HepG2 (cell line): ENCODE measurements at regions not wholly inside any gene's neighbourhood (a gene's known extent, or its start where the extent isn't known, plus 50 kb on each side); places are given as distances from the start of the nearest gene placed in this dataset.

Experiments used
- ATAC-seq: fragments of 200-7000 bp; cut with Tn5 transposase; 3 replicates; pipeline ENCODE4 v1.9.1; 2020; ENCODE audit warnings: mild to moderate bottlenecking, moderate library complexity
- BruUV-seq: library from RNA; stranded (reverse); fragments of 400-500 nt; replicated peaks from 2 replicates; lab custom pipeline; 2021; lab: Mats Ljungman, UMichigan
- CTCF ChIA-PET: fragments of 300-600 bp; formaldehyde crosslinking; extraction: SDS; loops from one replicate; lab custom pipeline; 2021; ENCODE audit warnings: low total read pairs, inconsistent platforms, low intra/inter-chr PET ratio; lab: Yijun Ruan, JAX
- POLR2A ChIA-PET: fragments of 350-600 bp; sonication (Branson Sonifier 250); formaldehyde crosslinking; loops from one replicate; lab custom pipeline; 2020; ENCODE audit warnings: antibody characterized with exemption, inconsistent platforms; lab: Yijun Ruan, JAX
- DNase-seq: peaks from one replicate; pipeline ENCODE4 v3.0.0-alpha.2; 2015; ENCODE audit warnings: low spot score
- FAIRE-seq: peaks from 3 replicates; lab custom pipeline; 2011; peaks lifted over from hg19 to GRCh38; lab: Jason Lieb, UNC
- H2AFZ ChIP-seq: one replicate; pipeline ENCODE4 v1.6.1; 2011; ENCODE audit warnings: low read length, inconsistent platforms
- H3K27ac ChIP-seq: fragments of 300-600 bp; 3 replicates; pipeline ENCODE4 v1.8.0; 2011; ENCODE audit warnings: mixed run types, mild to moderate bottlenecking, mixed read lengths, low read length, inconsistent platforms; ENCODE audit not compliant: insufficient read depth; ENCODE audit errors: extremely low read length
- H3K27me3 ChIP-seq, 2 experiments: fragments of 200-600 bp in 1 of 2; 2 replicates in 1 of 2; 3 replicates in 1 of 2; pipeline versions ENCODE4 v1.6.0 to v1.8.0; 2011; ENCODE audit warnings: low read length in 2 of 2, mild to moderate bottlenecking in 2 of 2, moderate library complexity in 2 of 2, inconsistent platforms in 1 of 2; ENCODE audit not compliant: insufficient read depth in 2 of 2, control insufficient read depth in 1 of 2
- H3K36me3 ChIP-seq, 2 experiments: fragments of 200-600 bp in 1 of 2; replicated peaks in 1 of 2; 2 replicates in 1 of 2; 3 replicates in 1 of 2; pipeline versions ENCODE4 v1.5.1 to v1.8.0; 2011; ENCODE audit warnings: low read length in 2 of 2, inconsistent platforms in 1 of 2; ENCODE audit not compliant: insufficient read depth in 2 of 2, control insufficient read depth in 1 of 2
- H3K4me1 ChIP-seq: 2 replicates; pipeline ENCODE4 v1.5.1; 2012; ENCODE audit warnings: low read length, inconsistent platforms; ENCODE audit not compliant: insufficient read depth
- H3K4me2 ChIP-seq: 2 replicates; pipeline ENCODE4 v1.6.0; 2011; ENCODE audit warnings: low read depth, low read length, inconsistent platforms
- H3K4me3 ChIP-seq, 3 experiments: fragments of 200-600 bp in 1 of 3; sonication (generic), shearing (Covaris generic) in 1 of 3; replicated peaks in 1 of 3; 2 replicates each; pipeline ENCODE4 v1.5.1; 2011 to 2016; ENCODE audit warnings: low read length in 3 of 3, inconsistent platforms in 2 of 3, low read depth in 2 of 3, mild to moderate bottlenecking in 2 of 3, control low read depth in 1 of 3, mixed read lengths in 1 of 3; ENCODE audit not compliant: insufficient read depth in 1 of 3
- H3K79me2 ChIP-seq: one replicate; pipeline ENCODE4 v1.6.1; 2011; ENCODE audit warnings: low read length, inconsistent platforms; ENCODE audit not compliant: insufficient read depth
- H3K9ac ChIP-seq: 2 replicates; pipeline ENCODE4 v1.6.0; 2011; ENCODE audit warnings: mild to moderate bottlenecking, low read depth, low read length, inconsistent platforms; ENCODE audit not compliant: insufficient read depth
- H3K9me3 ChIP-seq: 2 replicates; pipeline ENCODE4 v1.5.1; 2012; ENCODE audit warnings: mild to moderate bottlenecking, low read length
- H4K20me1 ChIP-seq: 2 replicates; pipeline ENCODE4 v1.6.0; 2011; ENCODE audit warnings: inconsistent platforms, mild to moderate bottlenecking, low read length, moderate library complexity; ENCODE audit not compliant: insufficient read depth
- AHR ChIP-seq: IDR thresholded peaks from 2 replicates; pipeline ENCODE4 v1.6.1; 2018; ENCODE audit warnings: missing genetic modification reagents, missing compliant biosample characterization
- ARID4A ChIP-seq: sonication (generic); formaldehyde crosslinking; IDR thresholded peaks from 2 replicates; pipeline ENCODE4 v1.5.0; 2020; ENCODE audit warnings: mild to moderate bottlenecking, missing genetic modification reagents, borderline replicate concordance
- EEA1 ChIP-seq: sonication (generic); formaldehyde crosslinking; IDR thresholded peaks from 2 replicates; pipeline ENCODE4 v1.5.1; 2020; ENCODE audit warnings: mild to moderate bottlenecking, missing genetic modification reagents, borderline replicate concordance
- EZH2 ChIP-seq: conservative IDR thresholded peaks from 2 replicates; pipeline ENCODE4 v1.6.1; 2012; ENCODE audit warnings: mild to moderate bottlenecking, low read depth, low read length, moderate library complexity
- HMGA1 ChIP-seq: sonication (generic); formaldehyde crosslinking; conservative IDR thresholded peaks from 2 replicates; pipeline ENCODE4 v1.4.0; 2020; ENCODE audit warnings: missing genetic modification reagents
- HNRNPL ChIP-seq: fragments of 200-400 bp; formaldehyde crosslinking; IDR thresholded peaks from 2 replicates; pipeline ENCODE4 v1.6.1; 2017; ENCODE audit warnings: mild to moderate bottlenecking, low read depth, low read length
- IRF2 ChIP-seq: IDR thresholded peaks from 2 replicates; pipeline ENCODE4 v1.6.1; 2018; ENCODE audit warnings: missing genetic modification reagents, missing compliant biosample characterization
- MEIS1 ChIP-seq: sonication (generic); formaldehyde crosslinking; IDR thresholded peaks from 2 replicates; pipeline ENCODE4 v1.9.0; 2021; ENCODE audit warnings: mild to moderate bottlenecking, missing genetic modification reagents, moderate library complexity, borderline replicate concordance
- PHF20 ChIP-seq: sonication (generic); formaldehyde crosslinking; IDR thresholded peaks from 2 replicates; pipeline ENCODE4 v1.5.0; 2020; ENCODE audit warnings: mild to moderate bottlenecking, missing genetic modification reagents
- PLRG1 ChIP-seq: fragments of 450-650 bp; conservative IDR thresholded peaks from 2 replicates; pipeline ENCODE4 v1.6.1; 2016
- PRDM4 ChIP-seq: sonication (generic); formaldehyde crosslinking; IDR thresholded peaks from 2 replicates; pipeline ENCODE4 v1.9.0; 2021; ENCODE audit warnings: missing genetic modification reagents, borderline replicate concordance
- SATB2 ChIP-seq: sonication (generic); formaldehyde crosslinking; IDR thresholded peaks from 2 replicates; pipeline ENCODE4 v1.5.0; 2020; ENCODE audit warnings: missing genetic modification reagents
- SMARCC2 ChIP-seq: fragments of 450-650 bp; IDR thresholded peaks from 2 replicates; pipeline ENCODE4 v1.6.1; 2017; ENCODE audit warnings: antibody characterized with exemption, mild to moderate bottlenecking
- YEATS4 ChIP-seq: sonication (generic); formaldehyde crosslinking; IDR thresholded peaks from 2 replicates; pipeline ENCODE4 v1.4.0; 2020; ENCODE audit warnings: missing genetic modification reagents, borderline replicate concordance
- ZNF260 ChIP-seq: sonication (generic); formaldehyde crosslinking; IDR thresholded peaks from 2 replicates; pipeline ENCODE4 v1.4.0; 2020; ENCODE audit warnings: missing genetic modification reagents, low read depth, mild to moderate bottlenecking, borderline replicate concordance
- ZNF326 ChIP-seq: sonication (generic); formaldehyde crosslinking; IDR thresholded peaks from 2 replicates; pipeline ENCODE4 v1.4.0; 2020; ENCODE audit warnings: missing genetic modification reagents, borderline replicate concordance
- ZNF597 ChIP-seq: sonication (generic); formaldehyde crosslinking; IDR thresholded peaks from 2 replicates; pipeline ENCODE4 v1.5.0; 2020; ENCODE audit warnings: missing genetic modification reagents
- ZNF792 ChIP-seq: IDR thresholded peaks from 2 replicates; pipeline ENCODE4 v1.6.1; 2016
- WGBS: methylation state at CpG from one replicate; pipeline ENCODE4 v1.1.6; 2017; ENCODE audit warnings: low lambda C conversion rate; 5-methylcytosine and 5-hydroxymethylcytosine counted together
- in situ Hi-C: cut with HindIII; loops from 2 replicates; pipeline ENCODE4 v1.10.0; 2017; ENCODE audit warnings: low pct_unique_long_range_greater_than_20kb; ENCODE audit not compliant: extremely low pct_ligation_motif_present
- intact Hi-C: fragments of 100-400 bp; cut with micrococcal nuclease; formaldehyde crosslinking; loops from one replicate; pipeline ENCODE4 v1.10.0; 2022; ENCODE audit not compliant: unreplicated experiment

- no TSS peak for BruUV-seq
- in situ Hi-C loops (no loop called here), intact Hi-C loops (no loop called here)
- Histone ChIP-seq H3K36me3 (no peaks in the 10 kb centered on the region), H4K20me1 (no peaks in the 10 kb centered on the region), H2AFZ (no peak overlapping the region), H3K4me1 (no peaks in the 10 kb centered on the region), H3K79me2 (no peaks in the 10 kb centered on the region), H3K9ac (no peak overlapping the region), H3K27ac (no peak overlapping the region), H3K27me3 (no peaks in the 10 kb centered on the region), H3K4me3 (no peak overlapping the region), H3K9me3 (peaks cover 60% of the 10 kb centered on the region), H3K4me2 (no peak overlapping the region)
- ATAC-seq: no peak
- CTCF ChIA-PET: no interaction called here
- 0% methylated on average over 1 of the region's 1 CpG for WGBS
- POLR2A ChIA-PET: no interaction called here
- no peak for DNase-seq
- no peak for FAIRE-seq
- no peak for TF ChIP-seq PRDM4 (CRISPR knock-in tag)
- no peak for TF ChIP-seq SMARCC2
- TF ChIP-seq PHF20: no peak
- no peak for TF ChIP-seq ZNF326
- TF ChIP-seq ZNF260 (CRISPR knock-in tag): no peak
- no peak for TF ChIP-seq YEATS4 (CRISPR knock-in tag)
- TF ChIP-seq AHR: no peak
- TF ChIP-seq EEA1 (CRISPR knock-in tag): no peak
- no peak for TF ChIP-seq EZH2
- TF ChIP-seq ZNF792 (CRISPR knock-in tag): no peak
- no peak for TF ChIP-seq HNRNPL
- TF ChIP-seq IRF2 (CRISPR knock-in tag): no peak
- no peak for TF ChIP-seq MEIS1 (CRISPR knock-in tag)
- no peak for TF ChIP-seq PLRG1
- TF ChIP-seq SATB2 (CRISPR knock-in tag): no peak
- no peak for TF ChIP-seq ARID4A
- TF ChIP-seq HMGA1 (CRISPR knock-in tag): no peak
- no peak for TF ChIP-seq ZNF597
Observed at GRCh38 chr2:83487451-83487850, 971.6 kb downstream of the SUCLG1 start.
